ENCODE measurements at regions not wholly inside any gene's neighbourhood (a gene's known extent, or its start where the extent isn't known, plus 50 kb on each side); places are given as distances from the start of the nearest gene placed in this dataset.

DNA sequence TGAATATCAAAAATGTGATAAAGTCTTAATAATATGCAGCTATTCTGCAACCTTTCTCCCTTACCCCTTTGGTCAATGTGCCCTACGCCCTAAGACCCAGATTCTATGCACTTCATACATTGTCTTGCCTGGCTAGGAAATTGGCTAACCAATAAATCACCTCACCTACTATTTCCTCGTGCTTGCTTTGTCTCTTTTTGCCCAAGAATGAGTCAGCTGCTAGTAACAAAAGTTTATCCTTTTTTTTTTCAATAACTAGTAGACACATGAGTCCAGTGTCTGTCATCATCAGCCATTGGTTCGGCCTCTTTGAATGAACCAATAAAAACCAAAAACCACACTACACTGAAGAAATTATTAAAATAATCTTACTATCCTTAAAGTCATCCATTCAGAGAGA, 387.1 kb downstream of the PPP3CA start:
- TF ChIP-seq, protein P1, sequence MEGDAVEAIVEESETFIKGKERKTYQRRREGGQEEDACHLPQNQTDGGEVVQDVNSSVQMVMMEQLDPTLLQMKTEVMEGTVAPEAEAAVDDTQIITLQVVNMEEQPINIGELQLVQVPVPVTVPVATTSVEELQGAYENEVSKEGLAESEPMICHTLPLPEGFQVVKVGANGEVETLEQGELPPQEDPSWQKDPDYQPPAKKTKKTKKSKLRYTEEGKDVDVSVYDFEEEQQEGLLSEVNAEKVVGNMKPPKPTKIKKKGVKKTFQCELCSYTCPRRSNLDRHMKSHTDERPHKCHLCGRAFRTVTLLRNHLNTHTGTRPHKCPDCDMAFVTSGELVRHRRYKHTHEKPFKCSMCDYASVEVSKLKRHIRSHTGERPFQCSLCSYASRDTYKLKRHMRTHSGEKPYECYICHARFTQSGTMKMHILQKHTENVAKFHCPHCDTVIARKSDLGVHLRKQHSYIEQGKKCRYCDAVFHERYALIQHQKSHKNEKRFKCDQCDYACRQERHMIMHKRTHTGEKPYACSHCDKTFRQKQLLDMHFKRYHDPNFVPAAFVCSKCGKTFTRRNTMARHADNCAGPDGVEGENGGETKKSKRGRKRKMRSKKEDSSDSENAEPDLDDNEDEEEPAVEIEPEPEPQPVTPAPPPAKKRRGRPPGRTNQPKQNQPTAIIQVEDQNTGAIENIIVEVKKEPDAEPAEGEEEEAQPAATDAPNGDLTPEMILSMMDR (IDR thresholded peaks at IDR 0.05): no peak
- TF ChIP-seq POLR2AphosphoS5 (IDR thresholded peaks at IDR 0.05) (no peak), POLR2A (IDR thresholded peaks at IDR 0.05) (no peak)

Data from breast epithelium (tissue), 3 donors.